Right cardiac atrium (tissue), 5 donors: ENCODE measurements at regions not wholly inside any gene's neighbourhood (a gene's known extent, or its start where the extent isn't known, plus 50 kb on each side); places are given as distances from the start of the nearest gene placed in this dataset.

Experiments used
- ATAC-seq, 2 donors: fragments of 200-7000 bp; cut with Tn5 transposase; one replicate each; pipeline versions ENCODE4 v1.8.0 to v1.9.1; 2020; ENCODE audit warnings: moderate library complexity in 2 of 2, mild to moderate bottlenecking in 1 of 2
- DNase-seq, 3 donors: peaks; one replicate each; pipeline ENCODE4 v3.0.0-alpha.2; 2020
- H3K27ac ChIP-seq: one replicate; pipeline ENCODE4 v1.5.1; 2013; ENCODE audit warnings: mild to moderate bottlenecking, low read length, control low read depth, moderate library complexity
- H3K27me3 ChIP-seq: one replicate; pipeline ENCODE4 v1.6.1; 2013; ENCODE audit not compliant: control insufficient read depth, insufficient read depth
- H3K4me1 ChIP-seq: one replicate; pipeline ENCODE4 v1.6.1; 2013; ENCODE audit warnings: low read length; ENCODE audit not compliant: control insufficient read depth, insufficient read depth
- H3K4me3 ChIP-seq: one replicate; pipeline ENCODE4 v1.5.1; 2013; ENCODE audit warnings: low read length, control low read depth
- H3K9me3 ChIP-seq: one replicate; pipeline ENCODE4 v1.6.1; 2013; ENCODE audit warnings: low read length; ENCODE audit not compliant: control insufficient read depth
- WGBS: extraction: QIAGEN DNeasy Blood & Tissue Kit; methylation state at CpG from one replicate; pipeline ENCODE4 v1.1.7; 2013; 5-methylcytosine and 5-hydroxymethylcytosine counted together
- intact Hi-C, 4 donors: fragments of 100-400 bp; cut with DNase I; formaldehyde crosslinking; loops; one replicate each; pipeline versions ENCODE4 v1.11.0 to v1.14.0; 2022 to 2023
- donor health status: healthy with polysubstance abuse.
- donor health status: DM: no; HTN: yes; CAD: no.
- donor health status: DM: no; HTN: no; CAD: no.
- donor health status: DM: no; HTN: yes; CAD: no; lungs with severe emphysema.
- donor health status: DM: yes; HTN: yes; CAD: no.

DNA sequence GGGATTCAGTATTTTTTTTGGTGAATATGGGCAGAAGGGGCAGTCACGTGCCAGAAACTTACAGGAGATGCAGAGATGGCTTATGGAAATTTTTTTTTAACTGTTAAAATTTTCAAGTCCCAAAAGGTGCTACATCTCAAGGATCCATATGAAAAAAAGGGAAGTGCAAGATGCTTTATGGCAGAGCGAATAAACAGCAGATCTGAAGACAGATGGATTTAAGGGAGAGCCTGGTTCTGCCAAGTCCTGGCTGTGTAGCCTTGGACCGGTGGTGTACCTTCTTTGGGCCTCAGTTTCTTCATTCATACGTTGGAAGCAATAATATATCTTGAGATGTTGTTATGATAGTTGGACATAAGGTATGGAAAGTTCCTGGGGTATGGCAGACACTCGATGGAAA lies 91.5 kb upstream of the ARRDC4 start:
- H3K4me3 ChIP-seq = no peak overlapping the region
- no peak for DNase-seq
- H3K4me1 ChIP-seq = no peaks in the 10 kb centered on the region
- H3K9me3 ChIP-seq = no peaks in the 10 kb centered on the region
- no peaks in the 10 kb centered on the region for H3K27me3 ChIP-seq
- intact Hi-C loops = no loop called here
- ATAC-seq = no peak
- H3K27ac ChIP-seq = no peak overlapping the region
- WGBS = 76% methylated on average over 5 of the region's 5 CpGs

DNA sequence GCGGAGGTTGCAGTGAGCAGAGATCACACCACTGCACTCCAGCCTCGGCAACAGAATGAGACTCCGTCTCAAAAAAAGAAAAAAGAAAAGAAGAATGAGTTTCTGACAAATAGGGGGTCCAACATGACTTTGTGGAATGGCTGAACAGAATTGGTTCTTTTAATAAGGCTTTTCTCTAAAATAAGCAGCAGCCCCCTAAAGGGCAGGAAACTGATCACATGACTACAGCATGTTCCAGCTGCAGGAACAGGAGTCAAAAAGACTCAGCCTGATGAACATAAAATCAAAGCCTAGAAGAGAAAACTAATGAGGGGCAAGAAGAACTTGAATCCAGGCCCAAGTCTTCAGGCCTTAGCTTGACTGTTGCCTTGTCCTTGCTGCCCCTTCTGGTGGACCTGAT lies 89.7 kb upstream of the ARRDC4 start:
- H3K27me3 ChIP-seq = no peaks in the 10 kb centered on the region
- intact Hi-C loops = no loop called here
- DNase-seq = no peak
- no peaks in the 10 kb centered on the region for H3K9me3 ChIP-seq
- no peak overlapping the region for H3K4me3 ChIP-seq
- H3K27ac ChIP-seq = no peak overlapping the region
- H3K4me1 ChIP-seq = no peaks in the 10 kb centered on the region
- ATAC-seq = no peak
- 93% methylated on average over 3 of the region's 3 CpGs for WGBS

DNA sequence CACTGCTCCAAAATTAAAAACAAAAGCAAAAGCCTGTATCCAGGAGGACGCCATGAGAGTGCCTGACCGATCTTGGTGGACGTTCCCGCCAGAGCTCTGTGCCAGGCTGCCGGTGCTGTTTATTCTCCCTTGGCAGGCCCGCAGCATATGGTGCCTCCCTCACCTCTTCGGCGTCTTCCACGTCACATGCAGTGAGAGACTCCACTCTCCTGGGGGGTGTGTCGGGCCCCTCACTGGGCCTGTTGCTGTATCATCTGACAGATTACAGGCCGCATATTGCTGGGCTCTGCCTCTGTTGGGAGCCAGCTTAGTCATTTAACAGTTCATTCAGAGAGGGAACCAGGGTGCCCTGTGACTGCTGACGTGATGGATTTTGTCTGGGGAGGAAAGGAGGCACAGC lies 86.4 kb upstream of the ARRDC4 start:
- no peaks in the 10 kb centered on the region for H3K27me3 ChIP-seq
- DNase-seq = no peak
- H3K4me3 ChIP-seq = no peak overlapping the region
- 71% methylated on average over 12 of the region's 12 CpGs for WGBS
- no peaks in the 10 kb centered on the region for H3K9me3 ChIP-seq
- H3K4me1 ChIP-seq = no peaks in the 10 kb centered on the region
- ATAC-seq = no peak
- no peak overlapping the region for H3K27ac ChIP-seq
- intact Hi-C loops = no loop called here

DNA sequence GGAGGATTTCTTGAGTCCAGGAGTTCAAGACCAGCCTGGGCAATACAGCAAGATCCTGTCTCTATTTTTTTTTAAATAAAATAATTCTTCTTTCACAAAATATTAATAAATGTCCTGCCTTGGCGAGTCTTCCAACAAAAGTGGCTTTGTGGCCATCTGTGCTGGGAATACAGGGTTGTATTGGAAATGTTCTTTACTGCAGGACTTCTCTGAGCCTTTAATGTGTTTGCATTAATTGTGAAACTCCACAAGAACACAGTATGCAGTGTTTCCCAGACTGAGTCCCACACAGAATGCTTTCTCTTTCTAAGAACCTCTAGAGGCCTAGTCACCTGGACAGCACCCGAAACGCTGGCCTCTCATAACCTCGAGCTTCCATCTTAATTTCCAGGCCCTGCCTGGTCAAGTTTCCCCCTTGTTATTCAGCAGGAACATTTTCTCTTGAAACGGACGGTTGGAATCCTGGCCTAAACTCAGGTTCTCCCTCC lies 85.4 kb upstream of the ARRDC4 start:
- Histone ChIP-seq H3K4me3 (no peak overlapping the region), H3K9me3 (no peaks in the 10 kb centered on the region), H3K27ac (no peak overlapping the region), H3K4me1 (no peaks in the 10 kb centered on the region), H3K27me3 (no peaks in the 10 kb centered on the region)
- intact Hi-C loops = no loop called here
- no peak for DNase-seq
- ATAC-seq = no peak
- 63% methylated on average over 6 of the region's 6 CpGs for WGBS

DNA sequence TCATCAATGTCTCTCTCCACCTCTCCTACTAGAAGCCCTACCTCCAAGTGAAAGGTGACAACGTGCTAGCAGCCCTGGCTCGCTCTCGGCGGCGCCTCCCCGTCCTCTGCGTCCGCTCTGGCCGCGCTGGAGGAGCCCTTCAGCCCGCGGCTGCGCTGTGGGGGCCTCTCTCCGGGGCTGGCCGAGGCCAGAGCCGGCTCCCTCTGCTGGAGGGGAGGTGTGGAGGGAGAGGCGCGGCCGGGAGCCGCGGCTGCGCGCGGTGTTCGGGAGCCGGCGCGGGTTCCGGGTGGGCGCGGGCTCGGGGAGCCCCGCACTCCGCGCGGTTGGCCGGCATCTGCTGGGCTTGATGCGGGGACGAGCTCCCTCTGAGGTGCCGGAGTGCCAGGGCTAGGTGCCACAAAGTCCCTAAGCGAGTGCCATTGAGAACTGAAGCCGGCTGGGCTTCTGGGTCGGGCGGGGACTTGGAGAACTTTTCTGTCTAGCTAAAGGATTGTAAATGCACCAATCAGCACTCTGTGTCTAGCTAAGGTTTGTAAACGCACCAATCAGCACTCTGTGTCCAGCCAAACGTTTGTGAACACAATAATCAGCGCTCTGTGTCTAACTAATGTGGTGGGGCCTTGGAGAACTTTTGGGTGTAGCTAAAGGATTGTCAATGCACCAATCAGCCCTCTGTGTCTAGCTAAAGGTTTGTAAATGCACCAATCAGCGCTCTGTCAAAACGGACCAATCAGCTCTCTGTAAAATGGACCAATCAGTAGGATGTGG lies 84.8 kb upstream of the ARRDC4 start:
- no peaks in the 10 kb centered on the region for H3K27me3 ChIP-seq
- peak; percentile 17 to 74 (median 67) for DNase-seq
- H3K9me3 ChIP-seq = no peaks in the 10 kb centered on the region
- no peak overlapping the region for H3K27ac ChIP-seq
- no peaks in the 10 kb centered on the region for H3K4me1 ChIP-seq
- WGBS = 65% methylated on average over 49 of the region's 49 CpGs
- H3K4me3 ChIP-seq = no peak overlapping the region
- peak; percentile 51 to 70 for ATAC-seq
- intact Hi-C loops = no loop called here

DNA sequence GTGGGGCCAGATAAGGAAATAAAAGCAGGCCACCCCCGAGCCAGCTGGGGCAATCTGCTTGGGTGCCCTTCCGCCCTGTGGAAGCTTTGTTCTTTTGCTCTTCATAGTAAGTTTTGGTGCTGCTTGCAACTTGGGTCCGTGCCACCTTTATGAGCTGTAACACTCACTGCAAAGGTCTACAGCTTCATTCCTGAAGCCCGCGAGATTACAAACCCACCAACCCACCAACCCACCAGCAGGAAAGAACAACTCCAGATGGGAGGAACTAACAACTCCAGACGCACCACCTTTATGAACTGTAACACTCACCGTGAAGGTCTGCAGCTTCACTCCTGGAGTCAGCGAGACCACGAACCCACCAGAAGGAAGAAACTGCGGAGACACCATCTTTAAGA lies 84.2 kb upstream of the ARRDC4 start:
- no peak for ATAC-seq
- no peaks in the 10 kb centered on the region for H3K4me1 ChIP-seq
- 79% methylated on average over 10 of the region's 10 CpGs for WGBS
- H3K4me3 ChIP-seq = no peak overlapping the region
- H3K27me3 ChIP-seq = no peaks in the 10 kb centered on the region
- intact Hi-C loops = no loop called here
- DNase-seq = peak in 1 of 3 donors; percentile 37
- no peaks in the 10 kb centered on the region for H3K9me3 ChIP-seq
- no peak overlapping the region for H3K27ac ChIP-seq

DNA sequence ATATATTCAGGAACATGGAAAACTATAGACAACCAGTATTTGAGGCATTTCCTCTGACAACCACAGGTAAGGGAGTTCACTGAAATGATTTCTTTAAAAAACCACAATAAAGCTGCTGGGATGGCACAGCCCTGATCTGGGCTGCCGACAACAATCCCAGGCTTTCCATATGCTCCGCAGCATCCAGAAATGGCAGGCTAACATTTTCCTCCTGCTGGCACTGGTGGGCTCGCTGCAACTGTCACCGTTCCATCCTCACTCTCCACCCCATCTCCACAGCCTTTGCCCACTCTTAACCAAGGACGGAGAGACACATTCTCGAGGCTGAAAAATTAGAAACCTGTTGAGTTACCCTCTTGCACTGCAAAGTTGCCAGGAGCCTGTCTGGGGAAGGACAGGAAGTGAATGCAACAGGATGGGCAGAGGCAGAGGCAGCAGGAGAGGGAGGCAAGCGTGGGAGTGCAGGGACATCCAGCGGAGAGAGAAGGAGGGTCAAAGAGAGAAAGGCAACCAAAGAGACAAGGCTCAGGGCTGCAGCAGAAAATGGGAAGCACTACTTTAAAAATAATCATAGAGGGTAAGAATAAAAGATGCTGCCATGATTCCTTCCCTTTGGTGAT lies 79.0 kb upstream of the ARRDC4 start:
- intact Hi-C loops = no loop called here
- ATAC-seq = no peak
- no peaks in the 10 kb centered on the region for H3K27me3 ChIP-seq
- no peaks in the 10 kb centered on the region for H3K9me3 ChIP-seq
- WGBS = 72% methylated on average over 8 of the region's 8 CpGs
- no peaks in the 10 kb centered on the region for H3K4me1 ChIP-seq
- no peak overlapping the region for H3K27ac ChIP-seq
- no peak for DNase-seq
- H3K4me3 ChIP-seq = no peak overlapping the region

DNA sequence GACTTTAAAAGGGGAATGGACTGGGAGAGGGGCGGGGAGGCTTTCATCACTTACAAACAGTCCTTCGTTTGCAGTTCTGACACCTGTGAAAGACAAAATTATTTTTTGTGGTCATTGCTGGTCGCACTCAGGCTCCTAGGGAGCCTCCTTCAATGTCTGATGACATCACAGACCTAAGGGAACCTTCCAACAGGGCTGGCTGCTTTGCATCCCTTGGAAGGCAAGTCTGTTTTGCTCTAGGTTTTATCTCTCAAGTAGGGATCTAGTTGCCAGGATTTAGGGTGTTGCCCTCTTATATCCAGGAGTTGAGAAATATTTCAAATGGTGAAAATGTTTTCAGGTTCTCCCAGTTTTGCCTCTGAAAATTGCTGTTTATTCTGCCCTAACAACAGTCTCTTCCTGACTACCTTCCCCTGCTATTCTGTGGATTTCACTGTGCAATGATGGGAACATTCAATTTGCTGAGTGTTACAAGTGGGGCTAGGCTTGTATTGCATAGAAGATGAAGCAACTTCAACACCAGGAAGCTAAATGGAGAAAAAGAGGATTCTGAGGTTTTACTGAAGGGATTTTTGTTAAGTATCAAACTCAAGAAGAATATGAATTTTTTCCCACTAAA lies 75.9 kb upstream of the ARRDC4 start:
- ATAC-seq = peak; percentile 40 to 57
- intact Hi-C loops = no loop called here
- WGBS = 53% methylated on average over 3 of the region's 3 CpGs

DNA sequence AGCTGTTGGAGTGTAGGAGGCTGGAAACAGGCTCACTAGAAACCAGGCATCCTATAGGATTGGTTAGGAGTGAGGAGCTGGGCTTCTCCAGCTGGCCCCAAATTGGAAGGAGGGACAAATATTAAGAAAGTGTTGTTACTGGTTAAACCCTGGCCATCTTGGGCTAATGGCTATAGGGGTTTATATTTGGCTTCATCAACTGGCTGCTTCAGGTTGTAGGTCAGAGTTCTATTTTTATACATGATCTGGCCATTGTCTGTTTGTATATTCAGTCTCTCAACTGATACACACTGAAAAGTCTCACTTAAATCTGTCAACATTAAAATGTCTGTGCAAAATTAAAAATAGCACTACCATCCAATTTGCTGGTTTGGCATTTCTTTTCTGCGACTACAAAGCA lies 70.2 kb upstream of the ARRDC4 start:
- H3K4me3 ChIP-seq = no peak overlapping the region
- intact Hi-C loops = no loop called here
- 71% methylated on average over 1 of the region's 1 CpG for WGBS
- no peak for DNase-seq
- H3K4me1 ChIP-seq = no peaks in the 10 kb centered on the region
- no peaks in the 10 kb centered on the region for H3K27me3 ChIP-seq
- ATAC-seq = peak; percentile 53 to 55
- peak overlapping the region; percentile 51 for H3K27ac ChIP-seq
- no peaks in the 10 kb centered on the region for H3K9me3 ChIP-seq

More for the DNA sequence above, 75.9 kb upstream of the ARRDC4 start:
- Histone ChIP-seq H3K4me3 (no peak overlapping the region), H3K27me3 (no peaks in the 10 kb centered on the region), H3K9me3 (no peaks in the 10 kb centered on the region), H3K4me1 (no peaks in the 10 kb centered on the region), H3K27ac (no peak overlapping the region)
- no peak for DNase-seq

DNA sequence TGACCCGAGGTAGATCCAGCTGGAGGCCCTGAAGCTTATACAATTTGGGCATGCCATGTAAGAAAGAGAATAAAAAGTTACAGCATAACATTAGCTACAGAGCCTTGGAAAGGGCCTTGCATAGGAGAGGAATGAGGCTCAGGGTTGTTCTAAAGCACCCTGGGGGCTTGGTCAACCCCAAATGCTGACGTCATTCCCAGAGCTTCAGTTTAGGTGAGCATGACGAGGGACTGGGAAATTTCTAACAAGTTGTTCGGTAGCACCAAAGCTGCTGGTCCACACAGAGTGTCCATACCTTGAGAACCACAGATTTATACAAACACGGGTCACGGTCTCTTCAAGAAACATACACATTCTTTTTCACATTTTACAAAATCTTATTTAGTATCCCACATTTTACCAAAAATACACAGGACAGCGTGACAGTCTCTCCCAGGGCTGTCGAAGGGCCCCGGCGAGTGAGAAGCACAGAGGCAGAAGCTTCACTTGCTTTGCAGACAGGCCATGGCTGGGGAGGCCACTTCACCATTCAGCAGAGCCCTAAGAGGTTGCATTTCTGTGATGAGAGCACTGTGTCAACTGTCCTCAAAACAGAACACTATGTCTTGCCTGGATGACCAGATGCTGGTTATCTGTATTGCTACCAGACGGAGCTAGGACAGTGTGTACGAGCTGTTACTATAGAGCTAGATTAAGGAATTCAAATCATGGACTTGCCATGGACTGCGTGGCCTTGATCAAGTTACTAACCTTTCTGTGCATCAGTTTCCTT lies 68.2 kb upstream of the ARRDC4 start:
- DNase-seq (peak in 1 of 3 donors; percentile 55), ATAC-seq (peak; percentile 77 to 92)
- Histone ChIP-seq H3K9me3 (no peaks in the 10 kb centered on the region), H3K27ac (peak overlapping the region; percentile 87), H3K4me3 (no peak overlapping the region), H3K27me3 (no peaks in the 10 kb centered on the region), H3K4me1 (no peaks in the 10 kb centered on the region)
- intact Hi-C loops = no loop called here
- 78% methylated on average over 13 of the region's 13 CpGs for WGBS

DNA sequence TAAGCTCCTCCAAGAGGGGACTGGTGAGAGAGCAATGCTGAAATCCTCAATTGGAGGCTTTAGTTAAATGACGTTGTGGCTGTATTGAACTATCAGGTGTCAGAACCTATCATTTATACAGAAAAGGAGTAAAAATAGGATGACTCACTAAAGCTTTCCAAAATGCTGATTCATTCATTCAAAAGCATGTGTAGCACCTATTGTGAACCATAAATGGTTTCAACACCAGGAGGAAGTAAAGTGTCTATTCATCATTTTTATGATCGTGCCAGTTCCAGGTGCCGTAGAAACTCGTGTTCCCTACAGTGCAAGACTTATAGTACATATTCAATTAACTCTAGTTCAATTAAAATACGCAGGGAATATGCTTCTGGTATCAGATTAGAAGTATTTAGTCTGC lies 66.5 kb upstream of the ARRDC4 start:
- H3K27ac ChIP-seq = no peak overlapping the region
- H3K4me1 ChIP-seq = no peaks in the 10 kb centered on the region
- intact Hi-C loops = no loop called here
- no peaks in the 10 kb centered on the region for H3K27me3 ChIP-seq
- 72% methylated on average over 5 of the region's 5 CpGs for WGBS
- ATAC-seq (no peak), DNase-seq (no peak)
- H3K4me3 ChIP-seq = no peak overlapping the region
- no peaks in the 10 kb centered on the region for H3K9me3 ChIP-seq
